H1 (cell line): ENCODE measurements at regions not wholly inside any gene's neighbourhood (a gene's known extent, or its start where the extent isn't known, plus 50 kb on each side); places are given as distances from the start of the nearest gene placed in this dataset.

ENCODE experiments used
- GABPA ChIP-seq: IDR thresholded peaks from 2 replicates; pipeline ENCODE4 v1.6.1; 2011; ENCODE audit warnings: mild to moderate bottlenecking, low read length, moderate library complexity, borderline replicate concordance; ENCODE audit not compliant: insufficient read depth

DNA sequence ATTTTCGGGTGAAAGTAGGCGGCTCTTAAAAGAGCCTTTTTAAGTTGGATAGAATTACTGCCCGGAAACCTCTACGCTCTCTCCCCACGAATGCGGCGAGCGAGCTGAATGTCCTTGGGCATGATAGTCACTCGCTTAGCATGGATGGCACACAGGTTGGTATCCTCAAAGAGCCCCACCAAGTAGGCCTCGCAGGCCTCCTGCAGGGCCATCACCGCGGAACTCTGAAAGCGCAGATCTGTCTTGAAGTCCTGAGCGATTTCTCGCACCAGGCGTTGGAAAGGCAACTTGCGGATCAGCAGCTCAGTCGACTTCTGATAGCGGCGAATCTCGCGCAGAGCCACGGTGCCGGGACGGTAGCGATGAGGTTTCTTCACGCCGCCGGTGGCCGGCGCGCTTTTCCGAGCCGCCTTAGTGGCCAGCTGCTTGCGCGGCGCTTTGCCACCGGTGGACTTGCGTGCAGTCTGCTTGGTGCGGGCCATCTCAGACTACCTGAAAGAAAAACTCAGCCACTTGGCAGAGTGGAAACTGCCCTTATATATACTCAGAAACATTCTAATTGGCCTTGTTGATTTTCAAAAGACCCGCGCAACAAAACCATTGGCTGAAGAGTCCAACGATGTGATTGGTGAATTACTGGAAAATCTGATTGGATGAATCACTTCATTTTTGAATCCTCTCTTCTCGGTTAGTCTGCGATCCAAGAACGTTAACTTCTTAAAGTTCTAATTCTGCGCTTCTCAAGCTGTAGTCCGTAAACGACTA is 93.9 kb upstream of the BTN3A2 start (continued):
- no peak for TF ChIP-seq GABPA
